IMR-90 (cell line): ENCODE measurements at regions not wholly inside any gene's neighbourhood (a gene's known extent, or its start where the extent isn't known, plus 50 kb on each side); places are given as distances from the start of the nearest gene placed in this dataset.

Experiments used
- ATAC-seq: fragments of 200-7000 bp; cut with Tn5 transposase; 2 replicates; pipeline ENCODE4 v1.9.1; 2020; ENCODE audit warnings: low read depth, mild to moderate bottlenecking, moderate library complexity
- BruUV-seq: library from RNA; stranded (reverse); fragments of 400-500 nt; replicated peaks from 2 replicates; lab custom pipeline; 2021; lab: Mats Ljungman, UMichigan
- CTCF ChIA-PET: fragments of 300-600 bp; formaldehyde crosslinking; extraction: SDS; loops from one replicate; lab custom pipeline; 2021; ENCODE audit warnings: antibody characterized with exemption; lab: Yijun Ruan, JAX
- POLR2A ChIA-PET: fragments of 300-600 bp; sonication (Branson Sonifier 250); formaldehyde crosslinking; loops from one replicate; lab custom pipeline; 2022; ENCODE audit warnings: antibody characterized with exemption; ENCODE audit not compliant: unreplicated experiment; lab: Charles Lee
- DNase-seq: peaks from one replicate; pipeline ENCODE4 v3.0.0; 2013
- H2AFZ ChIP-seq: replicated peaks from 2 replicates; pipeline ENCODE3; 2013; ENCODE audit warnings: low read length, mild to moderate bottlenecking; ENCODE audit not compliant: poor library complexity
- H2AK5ac ChIP-seq: 2 replicates; pipeline ENCODE4 v1.6.1; 2013; ENCODE audit warnings: low read depth, low read length, inconsistent platforms
- H2AK9ac ChIP-seq: replicated peaks from 2 replicates; pipeline ENCODE3; 2013; ENCODE audit warnings: mild to moderate bottlenecking, low read depth, low read length, moderate library complexity; ENCODE audit not compliant: poor library complexity
- H2BK120ac ChIP-seq: 2 replicates; pipeline ENCODE4 v1.6.1; 2013; ENCODE audit warnings: low read depth, low read length, inconsistent platforms
- H2BK15ac ChIP-seq: 3 replicates; pipeline ENCODE4 v1.6.1; 2013; ENCODE audit warnings: low read depth, low read length, inconsistent platforms
- H2BK20ac ChIP-seq: 2 replicates; pipeline ENCODE4 v1.6.1; 2013; ENCODE audit warnings: low read depth, mild to moderate bottlenecking, inconsistent platforms, low read length, moderate library complexity
- H2BK5ac ChIP-seq: 2 replicates; pipeline ENCODE4 v1.6.1; 2013; ENCODE audit warnings: mild to moderate bottlenecking, low read depth, low read length, inconsistent platforms; ENCODE audit not compliant: poor library complexity, severe bottlenecking
- H3K14ac ChIP-seq: replicated peaks from 2 replicates; pipeline ENCODE4 v1.6.1; 2013; ENCODE audit warnings: low read depth, low read length, inconsistent platforms
- H3K18ac ChIP-seq: 2 replicates; pipeline ENCODE4 v1.6.1; 2013; ENCODE audit warnings: low read depth, low read length, control low read depth
- H3K23ac ChIP-seq: 2 replicates; pipeline ENCODE4 v1.6.1; 2013; ENCODE audit warnings: low read depth, low read length, inconsistent platforms
- H3K27ac ChIP-seq: 2 replicates; pipeline ENCODE4 v1.5.1; 2013; ENCODE audit warnings: mild to moderate bottlenecking, control low read depth, low read length; ENCODE audit not compliant: insufficient read depth
- H3K27me3 ChIP-seq: 2 replicates; pipeline ENCODE4 v1.6.1; 2013; ENCODE audit warnings: low read length; ENCODE audit not compliant: control insufficient read depth, insufficient read depth
- H3K36me3 ChIP-seq: 2 replicates; pipeline ENCODE4 v1.6.1; 2013; ENCODE audit warnings: low read length, mixed read lengths; ENCODE audit not compliant: control insufficient read depth, insufficient read depth
- H3K4ac ChIP-seq: 2 replicates; pipeline ENCODE4 v1.6.1; 2013; ENCODE audit warnings: low read depth, low read length, inconsistent platforms
- H3K4me1 ChIP-seq: 2 replicates; pipeline ENCODE4 v1.6.1; 2013; ENCODE audit warnings: low read length, mixed read lengths; ENCODE audit not compliant: control insufficient read depth, insufficient read depth
- H3K4me2 ChIP-seq: 2 replicates; pipeline ENCODE4 v1.6.1; 2013; ENCODE audit warnings: low read depth, mild to moderate bottlenecking, control low read depth, low read length, moderate library complexity
- H3K4me3 ChIP-seq: 2 replicates; pipeline ENCODE4 v1.5.1; 2013; ENCODE audit warnings: low read depth, mild to moderate bottlenecking, control low read depth, low read length, moderate library complexity; ENCODE audit not compliant: insufficient read depth
- H3K56ac ChIP-seq: 2 replicates; pipeline ENCODE4 v1.6.1; 2013; ENCODE audit warnings: low read length, inconsistent platforms; ENCODE audit not compliant: insufficient read depth; ENCODE audit errors: extremely low read depth
- H3K79me1 ChIP-seq, 2 experiments: 2 replicates each; pipeline ENCODE4 v1.6.1; 2013; ENCODE audit warnings: low read length in 2 of 2, inconsistent platforms in 1 of 2, low read depth in 1 of 2
- H3K9ac ChIP-seq: 2 replicates; pipeline ENCODE4 v1.6.1; 2013; ENCODE audit warnings: low read depth, low read length, control low read depth
- H3K9me1 ChIP-seq: 2 replicates; pipeline ENCODE4 v1.6.1; 2013; ENCODE audit warnings: low read length, inconsistent platforms; ENCODE audit not compliant: insufficient read depth
- H3K9me3 ChIP-seq: 2 replicates; pipeline ENCODE4 v1.6.1; 2013; ENCODE audit warnings: low read length; ENCODE audit not compliant: control insufficient read depth, insufficient read depth
- H4K20me1 ChIP-seq: 2 replicates; pipeline ENCODE4 v1.6.1; 2013; ENCODE audit warnings: low read length, inconsistent platforms; ENCODE audit not compliant: insufficient read depth
- H4K5ac ChIP-seq: 2 replicates; pipeline ENCODE4 v1.6.1; 2013; ENCODE audit warnings: mild to moderate bottlenecking, low read depth, low read length, control low read depth
- H4K8ac ChIP-seq, 2 experiments: 2 replicates each; pipeline ENCODE4 v1.6.1; 2013; ENCODE audit warnings: low read depth in 2 of 2, low read length in 2 of 2, control low read depth in 1 of 2, inconsistent platforms in 1 of 2
- H4K91ac ChIP-seq: 2 replicates; pipeline ENCODE4 v1.6.1; 2013; ENCODE audit warnings: low read depth, low read length, inconsistent platforms; ENCODE audit not compliant: insufficient read depth
- CHD1 ChIP-seq: IDR thresholded peaks from 2 replicates; pipeline ENCODE4 v1.6.1; 2012; ENCODE audit warnings: low read depth, low read length, improper control_type of control experiment
- WGBS, 2 experiments: methylation state at CpG; one replicate each; pipeline versions ENCODE4 v1.1.5 to v1.1.7; 2013; ENCODE audit warnings: missing lambda C conversion rate in 2 of 2; ENCODE audit not compliant: insufficient read length in 1 of 2; ENCODE audit errors: extremely low coverage in 2 of 2; 5-methylcytosine and 5-hydroxymethylcytosine counted together
- dilution Hi-C: fragments of 300-500 bp; cut with HindIII; formaldehyde crosslinking; loops from one replicate; pipeline ENCODE4 v1.14.3; 2018; ENCODE audit warnings: low sequenced_read_pairs; ENCODE audit not compliant: unreplicated experiment
- in situ Hi-C: fragments of 300-500 bp; cut with MboI; formaldehyde crosslinking; loops from 3 replicates; pipeline ENCODE4 v1.14.3; 2019; ENCODE audit warnings: low sequenced_read_pairs, inconsistent platforms, mixed read lengths
- intact Hi-C: fragments of 100-400 bp; cut with micrococcal nuclease; formaldehyde crosslinking; loops from 2 replicates; pipeline ENCODE4 v1.10.0; 2022
- TF ChIP-seq, protein P1 (sequence below): conservative IDR thresholded peaks from 2 replicates; pipeline ENCODE4 v1.5.1; 2012; ENCODE audit warnings: mild to moderate bottlenecking, low read depth, low read length, improper control_type of control experiment

DNA sequence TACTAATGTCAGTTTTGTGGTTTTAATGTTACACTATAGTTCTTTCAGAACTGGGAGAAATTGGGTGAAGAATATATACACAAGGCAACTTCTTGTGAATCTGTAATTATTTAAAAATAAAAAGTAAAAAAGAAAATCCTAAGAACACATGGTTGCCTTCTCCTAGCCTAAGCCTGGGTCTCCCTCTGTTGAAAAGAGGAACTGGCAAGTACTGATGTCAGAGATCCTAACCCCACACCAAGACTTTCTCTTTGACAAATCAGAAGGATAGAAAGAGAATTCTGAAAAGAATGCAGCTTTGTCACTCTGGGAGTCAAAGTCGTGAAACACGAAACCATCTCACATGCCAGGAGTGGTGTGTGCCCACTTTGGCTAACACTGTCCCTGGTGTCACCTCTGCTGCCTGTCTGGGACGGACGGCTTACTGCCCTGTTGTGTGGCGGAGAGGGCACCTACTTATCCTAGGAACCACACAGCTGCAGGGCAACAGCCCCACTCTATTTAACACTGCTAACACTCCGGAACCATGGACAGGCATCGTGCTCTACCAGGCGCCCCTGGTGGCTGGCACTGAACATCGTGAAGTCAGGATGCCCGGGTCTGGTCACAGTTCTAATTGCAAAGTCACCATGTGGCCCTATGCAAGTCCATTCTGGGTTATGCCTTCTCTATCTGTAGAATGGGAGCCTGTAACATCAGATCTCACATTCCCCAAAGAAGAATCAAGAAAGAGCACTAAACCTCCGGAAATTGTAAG lies 108.7 kb upstream of the CD82 start:
- H3K4me2 ChIP-seq, result no peak overlapping the region
- WGBS, 2 experiments, result no CpG with 5 or more reads among the region's 11 CpGs
- POLR2A ChIA-PET, result no interaction called here
- H3K4me1 ChIP-seq, result no peaks in the 10 kb centered on the region
- no peak overlapping the region for H3K14ac ChIP-seq
- H3K4me3 ChIP-seq, result no peak overlapping the region
- ATAC-seq (no peak), DNase-seq (no peak)
- in situ Hi-C loops (no loop called here), intact Hi-C loops (no loop called here), dilution Hi-C loops (no loop called here)
- BruUV-seq, result no TSS peak
- H3K27ac ChIP-seq, result no peak overlapping the region
- CTCF ChIA-PET, result no interaction called here
- H3K23ac ChIP-seq, result no peak overlapping the region
- no peak overlapping the region for H4K5ac ChIP-seq
- H3K27me3 ChIP-seq, result peaks cover 3% of the 10 kb centered on the region
- H3K79me1 ChIP-seq, result no peaks in the 10 kb centered on the region
- no peaks in the 10 kb centered on the region for H3K36me3 ChIP-seq
- no peak overlapping the region for H2BK20ac ChIP-seq
- no peak overlapping the region for H3K18ac ChIP-seq
- H4K91ac ChIP-seq, result no peak overlapping the region
- H4K8ac ChIP-seq, result no peak overlapping the region
- H3K9me3 ChIP-seq, result no peaks in the 10 kb centered on the region
- no peaks in the 10 kb centered on the region for H4K20me1 ChIP-seq
- H2BK15ac ChIP-seq, result no peak overlapping the region
- H2AK9ac ChIP-seq, result peak overlapping the region; percentile 73
- no peak overlapping the region for H2BK120ac ChIP-seq
- H3K56ac ChIP-seq, result no peak overlapping the region
- H3K9me1 ChIP-seq, result no peaks in the 10 kb centered on the region
- TF ChIP-seq, protein P1, sequence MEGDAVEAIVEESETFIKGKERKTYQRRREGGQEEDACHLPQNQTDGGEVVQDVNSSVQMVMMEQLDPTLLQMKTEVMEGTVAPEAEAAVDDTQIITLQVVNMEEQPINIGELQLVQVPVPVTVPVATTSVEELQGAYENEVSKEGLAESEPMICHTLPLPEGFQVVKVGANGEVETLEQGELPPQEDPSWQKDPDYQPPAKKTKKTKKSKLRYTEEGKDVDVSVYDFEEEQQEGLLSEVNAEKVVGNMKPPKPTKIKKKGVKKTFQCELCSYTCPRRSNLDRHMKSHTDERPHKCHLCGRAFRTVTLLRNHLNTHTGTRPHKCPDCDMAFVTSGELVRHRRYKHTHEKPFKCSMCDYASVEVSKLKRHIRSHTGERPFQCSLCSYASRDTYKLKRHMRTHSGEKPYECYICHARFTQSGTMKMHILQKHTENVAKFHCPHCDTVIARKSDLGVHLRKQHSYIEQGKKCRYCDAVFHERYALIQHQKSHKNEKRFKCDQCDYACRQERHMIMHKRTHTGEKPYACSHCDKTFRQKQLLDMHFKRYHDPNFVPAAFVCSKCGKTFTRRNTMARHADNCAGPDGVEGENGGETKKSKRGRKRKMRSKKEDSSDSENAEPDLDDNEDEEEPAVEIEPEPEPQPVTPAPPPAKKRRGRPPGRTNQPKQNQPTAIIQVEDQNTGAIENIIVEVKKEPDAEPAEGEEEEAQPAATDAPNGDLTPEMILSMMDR, result 0 out of 2 replicates have a peak, but pooled peaks have one; percentile 16
- TF ChIP-seq CHD1, result no peak
- H2AFZ ChIP-seq, result no peak overlapping the region
- no peak overlapping the region for H2AK5ac ChIP-seq
- H2BK5ac ChIP-seq, result no peak overlapping the region
- H3K9ac ChIP-seq, result no peak overlapping the region
- no peak overlapping the region for H3K4ac ChIP-seq
